ENCODE measurements at regions not wholly inside any gene's neighbourhood (a gene's known extent, or its start where the extent isn't known, plus 50 kb on each side); places are given as distances from the start of the nearest gene placed in this dataset.

- H3K27me3 ChIP-seq (replicated peaks; ENCODE audit: control insufficient read depth, insufficient read depth, low read length): no peaks in the 10 kb centered on the region
- no peaks in the 10 kb centered on the region for H3K36me3 ChIP-seq (ENCODE audit: control insufficient read depth, insufficient read depth, low read length)
- DNase-seq (ENCODE audit: extremely low read depth, insufficient read length): peak; percentile 28
- peak overlapping the region; percentile 4; the same call in 1 of the 2 replicates for H3K4me3 ChIP-seq (replicated peaks; ENCODE audit: low read depth, low read length)
- no peak for TF ChIP-seq CTCF (IDR thresholded peaks at IDR 0.05; ENCODE audit: insufficient read depth, low read length, poor library complexity, severe bottlenecking)
Observed at GRCh38 chr5:160506006-160507004, 84.7 kb downstream of the PTTG1 start.

GRCh38 chr5:160507221-160507721 lies 85.6 kb downstream of the PTTG1 start:
- TF ChIP-seq CTCF (IDR thresholded peaks at IDR 0.05; ENCODE audit: insufficient read depth, low read length, poor library complexity, severe bottlenecking): no peak

GRCh38 chr5:160508780-160509361 lies 87.2 kb downstream of the PTTG1 start:
- Histone ChIP-seq H3K4me3 (replicated peaks; ENCODE audit: low read depth, low read length) (no peak overlapping the region), H3K36me3 (ENCODE audit: control insufficient read depth, insufficient read depth, low read length) (no peaks in the 10 kb centered on the region), H3K27me3 (replicated peaks; ENCODE audit: control insufficient read depth, insufficient read depth, low read length) (no peaks in the 10 kb centered on the region)
- peak; percentile 74 for TF ChIP-seq CTCF (IDR thresholded peaks at IDR 0.05; ENCODE audit: insufficient read depth, low read length, poor library complexity, severe bottlenecking)
- peak; percentile 35 for DNase-seq (ENCODE audit: extremely low read depth, insufficient read length)

More at GRCh38 chr5:160507221-160507721, 85.6 kb downstream of the PTTG1 start:
- no peak overlapping the region for H3K4me3 ChIP-seq (replicated peaks; ENCODE audit: low read depth, low read length)
- no peak for DNase-seq (ENCODE audit: extremely low read depth, insufficient read length)
- H3K36me3 ChIP-seq (ENCODE audit: control insufficient read depth, insufficient read depth, low read length): no peaks in the 10 kb centered on the region
- no peaks in the 10 kb centered on the region for H3K27me3 ChIP-seq (replicated peaks; ENCODE audit: control insufficient read depth, insufficient read depth, low read length)

- TF ChIP-seq CTCF (IDR thresholded peaks at IDR 0.05; ENCODE audit: insufficient read depth, low read length, poor library complexity, severe bottlenecking): no peak
- Histone ChIP-seq H3K27me3 (replicated peaks; ENCODE audit: control insufficient read depth, insufficient read depth, low read length) (no peaks in the 10 kb centered on the region), H3K36me3 (ENCODE audit: control insufficient read depth, insufficient read depth, low read length) (no peaks in the 10 kb centered on the region), H3K4me3 (replicated peaks; ENCODE audit: low read depth, low read length) (no peak overlapping the region)
- no peak for DNase-seq (ENCODE audit: extremely low read depth, insufficient read length)
Observed at GRCh38 chr5:160511280-160511929, 89.8 kb downstream of the PTTG1 start.

Data from GM06990 (cell line).